GM21619 (cell line): ENCODE measurements at regions not wholly inside any gene's neighbourhood (a gene's known extent, or its start where the extent isn't known, plus 50 kb on each side); places are given as distances from the start of the nearest gene placed in this dataset.

ENCODE experiments used
- ATAC-seq: cut with Tn5 transposase; IDR thresholded peaks from one replicate; pipeline ENCODE4 v1.9.1; 2021; ENCODE audit not compliant: unreplicated experiment

DNA sequence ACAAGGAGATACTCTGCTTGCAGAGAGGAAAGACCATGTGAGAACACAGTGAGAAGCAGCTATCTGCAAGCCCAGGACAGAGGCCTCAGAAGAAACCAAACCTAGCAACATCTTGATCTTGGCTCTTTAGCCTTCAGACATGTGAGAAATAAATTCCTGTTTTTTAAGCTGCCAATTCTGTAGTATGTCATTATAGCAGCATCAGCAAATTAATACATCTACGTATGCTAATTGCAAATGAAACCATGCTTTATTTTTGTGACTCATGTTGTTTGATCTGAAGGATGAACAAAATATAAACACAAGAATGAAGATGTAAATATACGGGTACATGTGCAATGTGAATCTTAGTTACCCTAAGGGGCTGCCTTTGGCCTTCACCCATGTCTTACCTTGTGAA lies 714.4 kb upstream of the ARPP21 start:
- ATAC-seq: no peak

DNA sequence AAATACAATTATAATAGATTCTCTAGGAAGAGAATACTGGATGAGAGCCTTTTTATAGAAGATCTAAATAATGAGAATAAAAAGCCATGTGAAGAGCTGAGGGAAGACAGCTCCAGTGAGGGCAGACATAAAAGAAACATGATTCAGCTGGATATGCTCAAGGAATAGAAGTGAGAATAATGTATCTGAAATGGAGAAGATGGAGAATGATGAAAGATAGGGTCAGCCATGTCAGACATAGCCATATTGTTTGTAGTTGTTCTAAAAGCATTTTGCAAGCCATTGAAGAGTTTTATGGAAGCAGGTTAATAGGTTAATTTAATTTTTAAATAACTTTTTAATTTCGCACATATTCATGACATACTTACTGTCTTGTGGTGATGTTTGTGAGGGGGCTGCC lies 713.5 kb upstream of the ARPP21 start:
- ATAC-seq: no peak

DNA sequence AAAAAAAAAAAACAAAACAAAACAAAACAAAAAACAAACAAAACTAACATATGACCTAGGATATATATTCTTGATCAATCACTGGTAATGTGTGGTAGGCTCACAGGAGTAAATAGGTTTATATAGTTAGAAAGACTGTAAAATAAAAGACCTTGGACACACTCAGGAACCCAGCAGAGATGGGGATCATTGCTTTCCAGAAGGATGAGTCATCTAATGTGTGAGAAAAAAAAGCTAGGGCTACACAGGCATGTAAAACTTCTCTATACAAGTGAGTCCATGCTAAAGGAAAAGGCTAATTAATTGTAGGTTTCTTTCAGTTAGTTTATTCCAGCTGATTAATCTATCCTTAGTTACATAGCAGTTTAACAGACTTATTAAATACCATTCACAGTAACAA lies 710.3 kb upstream of the ARPP21 start:
- ATAC-seq: no peak

DNA sequence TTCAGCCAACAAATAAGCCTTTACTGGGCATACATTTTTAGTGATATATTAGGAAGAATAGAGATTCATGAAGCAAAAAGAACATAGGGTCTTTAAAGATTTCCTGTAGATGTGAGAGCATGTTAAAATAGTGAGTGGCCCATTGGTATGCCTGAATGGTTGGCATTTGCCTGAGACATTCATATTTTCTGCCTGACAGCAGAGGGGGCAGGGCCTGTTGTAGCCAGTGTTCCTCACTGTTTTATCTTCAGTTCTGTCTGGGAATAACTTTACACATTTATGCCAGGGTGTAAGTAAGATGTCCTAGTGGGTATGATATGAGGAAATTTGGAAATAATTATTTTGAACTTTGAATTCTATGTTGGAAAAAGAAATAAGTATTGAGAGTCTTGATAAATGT lies 704.7 kb upstream of the ARPP21 start:
- ATAC-seq: no peak

DNA sequence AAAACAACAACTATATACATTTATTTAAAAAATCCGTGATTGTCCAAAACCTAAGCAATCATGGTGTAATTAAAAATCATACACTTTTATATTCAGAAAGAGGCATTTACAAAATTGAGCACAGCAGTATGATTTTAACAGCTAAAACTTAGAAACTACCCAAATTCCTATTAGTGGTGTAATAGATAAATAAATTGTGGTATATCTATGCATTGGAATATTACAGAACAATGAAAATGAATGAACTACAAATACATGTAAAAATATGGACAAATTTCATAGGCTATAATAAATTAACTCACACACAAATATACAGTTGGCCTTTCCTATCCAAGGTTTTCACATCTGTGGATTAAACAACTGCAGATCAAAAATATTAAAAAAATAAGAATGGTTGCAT lies 700.5 kb upstream of the ARPP21 start:
- no peak for ATAC-seq

DNA sequence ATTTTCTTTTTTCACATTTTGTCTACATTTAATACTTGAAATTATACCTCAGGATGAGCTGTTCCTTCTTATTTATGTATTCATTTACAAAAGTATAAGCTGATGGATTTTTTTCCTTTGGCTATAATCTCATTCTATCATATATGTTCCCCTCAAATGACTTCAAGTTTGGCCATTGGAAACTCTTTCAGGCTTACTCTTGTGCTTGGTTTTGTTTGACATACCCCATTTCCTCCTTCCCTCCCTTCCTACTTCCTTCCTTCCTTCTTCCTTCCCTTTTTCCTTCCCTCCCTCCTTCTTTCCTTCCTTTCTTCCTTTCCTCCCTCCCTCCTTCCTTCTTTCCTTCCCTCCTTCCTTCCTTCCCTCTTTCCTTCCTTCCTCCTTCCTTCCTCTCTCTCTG lies 697.1 kb upstream of the ARPP21 start:
- no peak for ATAC-seq

DNA sequence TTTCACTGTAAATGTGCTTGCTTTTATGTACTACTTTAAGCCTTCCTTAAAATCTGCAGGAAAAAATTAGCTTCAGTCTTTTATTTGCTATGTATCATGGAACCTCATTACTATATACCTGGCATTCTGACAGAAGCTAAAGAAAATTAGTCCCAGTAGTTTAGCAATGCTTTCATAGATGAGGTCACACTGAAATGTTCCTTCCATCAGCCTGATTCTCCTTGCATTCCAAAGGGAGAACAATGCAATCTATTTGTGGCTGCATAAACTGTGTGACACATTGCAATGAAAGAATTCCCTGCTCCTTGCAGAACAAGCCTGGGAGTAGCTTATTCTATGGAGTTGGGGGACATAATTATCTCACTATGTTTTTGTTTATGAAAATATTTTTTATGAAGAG lies 691.5 kb upstream of the ARPP21 start:
- ATAC-seq: no peak

DNA sequence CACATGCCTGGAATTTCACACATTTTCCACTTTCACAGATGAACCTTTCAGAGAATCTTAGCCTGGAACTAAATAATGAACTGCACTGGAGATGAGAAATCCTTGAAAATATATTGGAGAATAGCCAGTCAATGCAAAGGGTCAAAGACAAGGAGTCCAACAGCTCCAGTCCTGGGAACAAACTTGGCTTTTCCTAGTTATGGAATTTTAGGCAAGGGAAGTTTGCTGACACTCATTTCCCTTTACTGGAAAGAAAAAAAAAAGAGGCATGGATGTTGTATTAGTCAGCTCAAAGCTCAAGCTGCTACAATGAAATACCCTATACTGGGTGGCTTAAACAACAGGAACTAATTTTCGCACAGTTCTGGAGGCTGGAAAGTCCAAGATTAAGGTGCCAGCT lies 690.8 kb upstream of the ARPP21 start:
- no peak for ATAC-seq

DNA sequence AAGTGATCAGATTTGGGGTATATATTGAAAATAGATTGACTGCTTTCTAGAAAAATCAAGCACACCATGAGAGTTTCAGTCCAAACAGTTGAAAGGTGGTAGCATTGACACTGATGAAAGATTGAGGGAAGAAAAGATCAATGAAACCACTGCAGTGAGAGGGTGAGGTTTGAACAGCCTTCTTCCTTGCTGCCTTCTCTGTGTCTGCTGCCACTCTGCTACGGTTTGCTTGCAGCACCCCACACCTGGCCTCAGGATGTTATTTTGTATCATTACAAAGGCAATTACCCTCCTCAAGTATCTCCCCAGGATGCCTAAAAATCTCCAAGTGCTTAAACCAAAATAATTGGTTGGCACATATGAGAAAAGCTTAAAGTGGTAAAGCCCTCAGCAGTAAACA lies 683.6 kb upstream of the ARPP21 start:
- no peak for ATAC-seq

DNA sequence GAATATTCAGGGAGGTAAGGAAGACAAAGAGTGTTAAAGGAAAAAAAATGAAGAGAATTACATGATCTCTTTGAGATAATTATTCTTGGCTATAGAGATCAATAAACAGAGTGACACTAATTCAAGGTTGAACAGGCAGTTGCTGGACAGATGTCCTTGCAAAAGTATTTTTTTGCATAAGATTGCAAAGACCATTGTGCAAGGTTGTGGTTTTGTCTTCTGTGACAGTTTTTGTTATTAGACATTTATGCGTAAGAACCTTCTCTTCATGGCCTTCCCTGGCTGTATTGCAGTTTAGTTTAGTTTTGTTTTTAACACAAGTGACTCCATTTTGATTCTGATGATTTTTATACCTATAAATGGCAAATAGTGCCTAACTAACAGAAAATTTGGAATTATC lies 682.8 kb upstream of the ARPP21 start:
- ATAC-seq: no peak

DNA sequence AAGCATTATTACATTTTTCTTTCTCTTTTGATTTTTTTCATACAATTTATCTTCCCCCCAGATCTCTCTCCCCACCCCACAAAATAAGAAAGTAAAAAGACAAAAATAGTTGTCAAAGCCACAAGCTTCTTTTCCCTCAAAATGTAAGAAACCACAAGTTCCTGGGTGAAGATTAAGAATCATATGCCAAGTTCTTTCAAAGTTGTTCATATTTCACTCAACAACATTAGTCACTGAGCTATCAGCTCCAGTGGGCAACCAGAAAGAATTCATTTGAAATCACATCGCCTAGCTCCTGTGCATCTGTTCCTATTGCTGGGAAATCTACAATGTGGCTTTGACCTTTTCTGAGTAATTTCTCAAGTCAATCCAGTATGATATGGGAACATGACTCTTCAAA lies 681.6 kb upstream of the ARPP21 start:
- no peak for ATAC-seq

DNA sequence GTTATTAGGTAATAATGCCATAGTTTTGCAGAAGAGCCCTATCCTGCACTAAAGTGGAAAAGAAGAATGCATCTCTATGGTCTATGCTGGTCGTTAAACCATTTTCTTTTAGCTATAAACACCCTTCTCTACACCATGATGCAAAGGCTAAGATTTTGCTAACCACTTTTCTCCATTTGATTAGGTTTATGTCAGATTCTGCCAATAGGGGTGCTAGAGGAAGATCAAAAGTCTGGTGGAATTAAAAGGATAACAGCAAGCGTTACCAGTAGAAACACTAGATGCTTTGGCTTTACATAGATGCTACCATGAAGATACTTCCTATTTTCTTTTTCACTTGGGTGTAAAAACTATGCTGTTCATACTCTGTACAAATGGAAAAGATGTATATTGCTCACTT lies 669.8 kb upstream of the ARPP21 start:
- no peak for ATAC-seq

DNA sequence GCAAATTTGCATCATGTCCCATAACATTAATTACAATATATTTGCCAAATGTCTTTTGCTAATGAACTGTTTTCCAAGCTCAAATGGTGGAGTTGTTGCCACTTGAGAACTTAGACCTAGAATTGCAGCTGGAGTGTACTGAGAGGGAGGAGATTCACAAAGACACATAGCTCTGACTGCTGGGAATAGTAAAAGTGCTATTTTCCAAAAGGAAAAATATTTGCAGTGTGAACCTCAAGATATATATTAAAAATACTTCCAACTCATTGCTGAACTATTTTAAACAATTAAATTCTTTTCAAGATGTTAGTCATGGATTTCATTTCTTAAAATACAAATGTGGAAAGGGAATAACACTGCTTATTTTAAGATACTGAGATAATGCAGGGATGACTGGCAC lies 666.8 kb upstream of the ARPP21 start:
- ATAC-seq: no peak

DNA sequence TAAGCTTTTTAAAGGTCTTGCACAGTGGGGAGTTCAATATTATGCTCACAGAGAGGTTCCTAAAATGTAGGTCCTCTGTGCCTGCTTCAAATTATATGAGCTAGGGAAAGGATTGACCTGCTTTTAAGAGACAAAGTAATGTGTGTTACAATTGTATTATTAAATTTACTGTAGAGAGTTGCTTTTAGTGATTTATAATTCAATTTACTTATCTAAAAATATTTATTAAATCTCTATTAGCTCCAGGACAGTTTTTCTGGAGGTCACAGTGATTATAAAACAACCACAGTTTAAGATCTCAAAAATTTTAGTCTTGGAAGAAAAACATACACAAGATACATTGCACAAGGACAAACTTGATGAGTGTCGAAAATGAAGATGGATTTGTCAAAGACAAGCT lies 665.7 kb upstream of the ARPP21 start:
- ATAC-seq: no peak

DNA sequence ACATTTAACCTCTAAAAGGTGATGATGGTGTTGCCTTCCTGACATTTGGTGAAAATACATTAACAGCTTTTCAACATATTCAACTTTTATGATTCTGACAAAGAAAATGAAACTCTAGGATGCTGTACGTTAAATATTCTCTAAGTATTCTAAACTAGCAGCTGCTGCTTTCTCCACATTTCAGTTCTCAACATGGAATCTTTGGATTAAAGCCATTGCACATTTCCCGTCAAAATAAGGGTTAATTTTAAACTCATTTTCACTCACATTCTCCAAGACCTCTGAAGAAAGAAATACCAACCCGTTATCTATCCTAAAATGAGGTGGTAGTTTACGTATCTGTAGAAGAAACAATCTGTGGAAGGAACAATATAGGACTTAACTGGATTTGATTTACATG lies 655.7 kb upstream of the ARPP21 start:
- ATAC-seq: no peak

DNA sequence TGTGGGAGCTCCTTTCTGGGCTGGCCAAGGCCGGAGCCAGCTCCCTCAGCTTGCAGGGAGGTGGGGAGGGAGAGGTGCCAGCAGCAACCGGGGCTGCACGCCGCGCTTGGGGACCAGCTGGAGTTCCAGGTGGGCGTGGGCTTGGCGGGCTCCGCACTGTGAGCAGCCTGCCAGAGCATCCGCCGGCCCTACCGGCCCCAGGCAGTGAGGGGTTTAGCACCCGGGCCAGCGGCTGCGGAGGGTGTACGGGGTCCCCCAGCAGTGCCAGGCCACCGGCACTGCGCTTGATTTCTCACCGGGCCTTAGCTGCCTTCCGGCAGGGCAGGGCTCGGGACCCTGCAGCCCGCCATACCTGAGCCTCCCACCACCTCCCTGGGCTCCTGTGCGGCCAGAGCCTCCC lies 651.0 kb upstream of the ARPP21 start:
- no peak for ATAC-seq

DNA sequence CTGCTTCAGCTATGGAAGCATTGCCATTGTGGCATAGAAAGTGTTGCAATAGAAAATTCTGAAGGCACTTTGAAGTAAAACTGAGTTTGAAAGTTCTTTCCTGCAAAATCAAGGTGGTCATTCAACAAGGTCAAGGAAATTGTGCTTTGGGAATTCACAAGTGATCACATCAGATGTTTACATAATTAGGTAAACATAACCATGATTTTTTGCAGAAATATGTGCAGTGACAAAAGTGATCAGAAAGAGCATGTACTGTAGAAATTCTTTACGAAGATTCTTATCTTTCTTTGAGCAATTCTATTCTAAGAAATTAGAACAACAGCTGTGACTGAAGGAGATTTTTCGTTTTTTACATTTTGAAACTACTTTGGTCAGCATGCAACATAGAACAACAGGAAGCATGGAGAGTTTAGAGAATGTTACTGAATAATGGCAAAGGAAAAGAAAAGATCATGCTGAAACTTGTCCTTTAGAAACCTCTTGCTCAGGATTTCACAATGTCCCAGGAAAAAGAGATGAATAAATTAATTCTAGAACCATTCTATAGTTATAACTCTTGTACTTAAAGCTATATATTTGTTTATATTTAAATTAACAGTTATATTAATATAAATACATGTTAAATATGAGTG lies 643.4 kb upstream of the ARPP21 start:
- ATAC-seq: no peak

DNA sequence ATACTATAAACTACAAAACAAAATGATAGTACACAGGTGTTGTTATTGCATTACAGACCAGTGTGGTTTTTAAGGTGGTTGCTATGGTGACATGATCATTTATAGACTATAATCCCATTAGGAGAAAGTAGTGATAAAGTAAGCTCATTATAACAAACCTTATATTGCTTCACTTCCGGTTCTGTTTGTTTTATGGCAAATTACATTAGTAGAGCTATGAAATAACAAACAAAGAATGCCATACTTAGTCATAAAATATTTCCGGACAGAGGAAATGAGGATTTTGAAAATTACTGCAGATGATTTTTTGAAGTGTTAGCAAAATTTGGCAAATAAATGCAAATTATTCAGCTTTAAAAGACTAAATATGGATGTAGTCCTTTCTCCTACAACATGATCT lies 640.4 kb upstream of the ARPP21 start:
- no peak for ATAC-seq

DNA sequence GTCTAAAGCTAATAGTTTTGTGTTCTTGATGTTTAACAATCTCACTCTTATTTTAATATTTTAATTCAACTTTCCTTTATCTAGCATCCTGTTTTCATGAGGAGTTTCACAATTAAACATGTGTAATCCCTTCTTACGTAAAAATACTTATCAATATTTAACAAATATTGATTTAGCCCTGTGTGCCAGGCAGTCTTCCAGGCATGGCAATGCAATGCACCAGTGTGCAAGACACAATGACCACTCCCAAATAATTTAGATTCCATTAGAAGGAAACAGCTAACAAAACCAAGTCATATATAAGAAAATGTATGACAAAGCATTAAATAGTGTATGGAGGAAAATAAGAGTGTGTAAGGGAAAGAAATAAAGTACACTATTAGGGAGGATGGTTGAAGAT lies 627.1 kb upstream of the ARPP21 start:
- no peak for ATAC-seq

DNA sequence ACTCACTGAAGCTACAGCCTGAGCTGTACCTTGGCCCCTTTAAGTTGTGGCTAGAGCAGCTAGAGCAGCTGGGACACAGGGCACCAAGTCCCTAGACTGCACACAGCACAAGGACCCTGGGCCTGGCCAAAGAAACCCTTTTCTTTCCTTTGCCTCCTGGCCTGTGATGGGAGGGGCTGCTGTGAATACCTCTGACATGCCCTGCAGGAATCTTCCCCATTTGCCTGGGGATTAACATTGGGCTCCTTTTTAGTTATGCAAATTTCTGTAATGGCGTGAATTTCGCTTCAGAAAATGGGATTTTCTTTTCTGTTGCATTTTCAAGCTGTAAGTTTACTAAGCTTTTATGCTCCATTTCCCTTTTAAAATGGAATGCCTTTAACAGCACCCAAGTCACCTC lies 611.2 kb upstream of the ARPP21 start:
- no peak for ATAC-seq

DNA sequence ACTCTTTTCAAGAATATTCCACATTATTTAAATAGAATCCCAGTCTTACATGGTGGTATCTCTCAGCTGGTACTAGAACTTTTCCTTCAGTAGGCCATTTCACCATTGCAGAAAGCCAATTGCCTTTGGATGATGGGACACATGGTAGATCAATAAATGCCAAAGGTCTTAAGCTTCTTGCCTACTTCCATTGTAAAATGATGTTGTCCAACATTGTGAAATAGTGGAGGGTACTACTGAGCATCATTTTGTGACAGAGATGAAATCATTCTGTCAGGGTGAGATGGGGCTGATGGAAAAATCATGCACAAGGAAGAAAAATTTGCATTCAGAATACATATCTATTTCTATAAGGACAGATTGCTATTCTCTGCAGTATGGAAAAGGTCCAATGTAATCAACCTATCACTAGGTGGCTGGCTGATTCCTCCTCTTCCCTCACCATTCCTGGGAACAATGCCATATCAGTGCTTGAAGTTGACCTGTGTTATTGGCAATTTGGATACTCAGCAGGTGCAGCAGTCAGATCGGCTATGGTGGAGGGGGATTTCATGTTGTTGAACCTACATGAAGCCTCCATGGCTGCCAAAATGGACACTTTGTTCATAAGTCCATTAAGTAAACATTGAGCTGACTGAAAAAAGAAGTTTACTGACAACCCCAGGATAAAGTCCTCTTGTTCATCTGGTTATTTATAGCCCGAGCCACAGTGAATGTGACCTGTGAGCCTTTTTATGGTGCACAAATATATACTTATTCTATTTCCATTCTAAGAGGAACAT lies 596.9 kb upstream of the ARPP21 start:
- ATAC-seq: no peak

DNA sequence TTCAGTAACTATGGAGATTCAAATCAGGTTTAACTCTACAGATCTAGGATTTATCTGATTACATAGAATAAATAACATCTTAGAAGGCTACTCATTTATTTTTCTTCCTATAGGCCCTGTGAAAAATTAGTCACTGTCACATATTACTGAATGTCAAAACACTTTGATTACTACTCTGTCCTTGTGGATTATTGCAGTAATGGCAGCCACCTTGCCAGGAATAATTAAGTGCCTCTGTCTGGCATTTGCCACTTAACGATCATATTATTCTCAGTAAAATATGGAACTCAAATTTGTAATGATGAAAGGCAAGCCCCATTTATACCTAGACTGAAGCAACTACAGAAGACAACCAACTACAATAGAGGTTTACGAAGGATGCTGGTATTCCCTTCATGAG lies 596.3 kb upstream of the ARPP21 start:
- no peak for ATAC-seq

DNA sequence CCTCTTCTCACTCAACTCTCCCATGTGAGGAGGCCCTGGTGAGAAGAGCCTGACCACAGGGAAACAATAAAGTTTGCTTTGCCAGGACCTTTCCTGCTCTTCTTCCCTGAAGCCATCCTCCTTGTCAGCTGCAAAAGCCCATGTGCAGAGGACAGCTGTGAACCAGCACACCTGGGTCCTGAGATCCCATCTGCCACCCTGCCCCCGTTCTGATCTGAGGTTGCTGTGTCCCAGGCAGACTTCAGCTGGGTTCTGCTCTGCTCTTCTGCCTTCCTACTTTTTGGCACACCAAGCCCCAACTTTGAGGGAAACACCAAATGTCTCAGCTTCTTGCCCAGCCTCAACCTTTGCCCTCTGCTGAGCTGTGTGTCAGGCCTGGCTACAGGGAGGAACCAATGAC lies 595.1 kb upstream of the ARPP21 start:
- no peak for ATAC-seq
